ENCODE measurements at regions not wholly inside any gene's neighbourhood (a gene's known extent, or its start where the extent isn't known, plus 50 kb on each side); places are given as distances from the start of the nearest gene placed in this dataset.
"Not testable (repeated sequence)": the region's sequence is repeated elsewhere in the genome, so short reads cannot be mapped to it uniquely, and the experiment has no call there.

- not testable (repeated sequence) for TF ChIP-seq ZNF274 (IDR thresholded peaks at IDR 0.05; ENCODE audit: low read length); ZNF274 (tag by site-specific recombination; IDR thresholded peaks at IDR 0.05; ENCODE audit: borderline replicate concordance); REST (tag by site-specific recombination; IDR thresholded peaks at IDR 0.05); HOXC10 (CRISPR knock-in tag; IDR thresholded peaks at IDR 0.05); ATF2 (tag by site-specific recombination; IDR thresholded peaks at IDR 0.05; ENCODE audit: low read depth); ZNF513 (tag by site-specific recombination; IDR thresholded peaks at IDR 0.05); CTCF (tag by site-specific recombination; IDR thresholded peaks at IDR 0.05); ZNF140 (tag by site-specific recombination; IDR thresholded peaks at IDR 0.05)
Observed at GRCh38 chr4:95770605-95771004, 69.3 kb upstream of the PDHA2 start.

All from HEK293 (cell line).